ENCODE measurements at regions not wholly inside any gene's neighbourhood (a gene's known extent, or its start where the extent isn't known, plus 50 kb on each side); places are given as distances from the start of the nearest gene placed in this dataset.
"Not testable (repeated sequence)": the region's sequence is repeated elsewhere in the genome, so short reads cannot be mapped to it uniquely, and the experiment has no call there.

GRCh38 chr1:149300478-149301218, 174.2 kb upstream of the NBPF19 start:
- DNase-seq (ENCODE audit: low spot score); H3K4me3 ChIP-seq; H3K9me3 ChIP-seq; H3K36me3 ChIP-seq; H3K27ac ChIP-seq; H3K4me1 ChIP-seq (ENCODE audit: control insufficient read depth in 1 of 2, low read depth in 2 of 2); H3K27me3 ChIP-seq (replicated peaks; ENCODE audit: insufficient read depth); ATAC-seq (ENCODE audit: insufficient number of reproducible peaks, low FRiP score, low read depth): not testable (repeated sequence)

- not testable (repeated sequence) for DNase-seq (ENCODE audit: low spot score); H3K36me3 ChIP-seq; H3K27ac ChIP-seq; ATAC-seq (ENCODE audit: insufficient number of reproducible peaks, low FRiP score, low read depth); H3K4me3 ChIP-seq; H3K4me1 ChIP-seq (ENCODE audit: control insufficient read depth in 1 of 2, low read depth in 2 of 2); H3K27me3 ChIP-seq (replicated peaks; ENCODE audit: insufficient read depth); H3K9me3 ChIP-seq
These were observed 173.6 kb upstream of the NBPF19 start for GRCh38 chr1:149301282-149301681.

- not testable (repeated sequence) for H3K36me3 ChIP-seq; H3K27me3 ChIP-seq (replicated peaks; ENCODE audit: insufficient read depth); ATAC-seq (ENCODE audit: insufficient number of reproducible peaks, low FRiP score, low read depth); H3K27ac ChIP-seq; H3K9me3 ChIP-seq; H3K4me1 ChIP-seq (ENCODE audit: control insufficient read depth in 1 of 2, low read depth in 2 of 2); DNase-seq (ENCODE audit: low spot score); H3K4me3 ChIP-seq
These were observed 170.0 kb upstream of the NBPF19 start for GRCh38 chr1:149304796-149305195.

- not testable (repeated sequence) for H3K36me3 ChIP-seq; DNase-seq (ENCODE audit: low spot score); H3K27me3 ChIP-seq (replicated peaks; ENCODE audit: insufficient read depth); ATAC-seq (ENCODE audit: insufficient number of reproducible peaks, low FRiP score, low read depth); H3K4me3 ChIP-seq; H3K4me1 ChIP-seq (ENCODE audit: control insufficient read depth in 1 of 2, low read depth in 2 of 2); H3K9me3 ChIP-seq; H3K27ac ChIP-seq
These were observed 167.2 kb upstream of the NBPF19 start for GRCh38 chr1:149307640-149308039.

- not testable (repeated sequence) for H3K4me3 ChIP-seq; H3K27me3 ChIP-seq (replicated peaks; ENCODE audit: insufficient read depth); DNase-seq (ENCODE audit: low spot score); H3K4me1 ChIP-seq (ENCODE audit: control insufficient read depth in 1 of 2, low read depth in 2 of 2); H3K36me3 ChIP-seq; H3K27ac ChIP-seq; H3K9me3 ChIP-seq; ATAC-seq (ENCODE audit: insufficient number of reproducible peaks, low FRiP score, low read depth)
These were observed 159.9 kb upstream of the NBPF19 start for GRCh38 chr1:149314921-149315320.

- H3K27ac ChIP-seq; H3K4me1 ChIP-seq (ENCODE audit: control insufficient read depth in 1 of 2, low read depth in 2 of 2); H3K9me3 ChIP-seq; H3K27me3 ChIP-seq (replicated peaks; ENCODE audit: insufficient read depth); DNase-seq (ENCODE audit: low spot score); H3K36me3 ChIP-seq; H3K4me3 ChIP-seq; ATAC-seq (ENCODE audit: insufficient number of reproducible peaks, low FRiP score, low read depth): not testable (repeated sequence)
These were observed 153.7 kb upstream of the NBPF19 start for GRCh38 chr1:149320971-149321731.

- H3K4me1 ChIP-seq (ENCODE audit: control insufficient read depth in 1 of 2, low read depth in 2 of 2); H3K27ac ChIP-seq; H3K9me3 ChIP-seq; DNase-seq (ENCODE audit: low spot score); H3K4me3 ChIP-seq; H3K27me3 ChIP-seq (replicated peaks; ENCODE audit: insufficient read depth); ATAC-seq (ENCODE audit: insufficient number of reproducible peaks, low FRiP score, low read depth); H3K36me3 ChIP-seq: not testable (repeated sequence)
These were observed 153.2 kb upstream of the NBPF19 start for GRCh38 chr1:149321732-149322016.

- H3K36me3 ChIP-seq; H3K9me3 ChIP-seq; H3K27me3 ChIP-seq (replicated peaks; ENCODE audit: insufficient read depth); DNase-seq (ENCODE audit: low spot score); H3K4me3 ChIP-seq; H3K27ac ChIP-seq; ATAC-seq (ENCODE audit: insufficient number of reproducible peaks, low FRiP score, low read depth); H3K4me1 ChIP-seq (ENCODE audit: control insufficient read depth in 1 of 2, low read depth in 2 of 2): not testable (repeated sequence)
These were observed 144.8 kb upstream of the NBPF19 start for GRCh38 chr1:149330081-149330335.

GRCh38 chr1:149336082-149336481, 138.8 kb upstream of the NBPF19 start:
- not testable (repeated sequence) for H3K27me3 ChIP-seq (replicated peaks; ENCODE audit: insufficient read depth); ATAC-seq (ENCODE audit: insufficient number of reproducible peaks, low FRiP score, low read depth); H3K36me3 ChIP-seq; H3K4me1 ChIP-seq (ENCODE audit: control insufficient read depth in 1 of 2, low read depth in 2 of 2); H3K9me3 ChIP-seq; H3K4me3 ChIP-seq; DNase-seq (ENCODE audit: low spot score); H3K27ac ChIP-seq

GRCh38 chr1:149338221-149338691, 136.6 kb upstream of the NBPF19 start:
- not testable (repeated sequence) for H3K4me1 ChIP-seq (ENCODE audit: control insufficient read depth in 1 of 2, low read depth in 2 of 2); H3K27me3 ChIP-seq (replicated peaks; ENCODE audit: insufficient read depth); H3K9me3 ChIP-seq; ATAC-seq (ENCODE audit: insufficient number of reproducible peaks, low FRiP score, low read depth); H3K4me3 ChIP-seq; H3K36me3 ChIP-seq; DNase-seq (ENCODE audit: low spot score); H3K27ac ChIP-seq

- ATAC-seq (ENCODE audit: insufficient number of reproducible peaks, low FRiP score, low read depth); H3K4me3 ChIP-seq; DNase-seq (ENCODE audit: low spot score): not testable (repeated sequence)
These were observed 136.1 kb upstream of the NBPF19 start for GRCh38 chr1:149338698-149339097.

GRCh38 chr1:149349448-149349847, 125.4 kb upstream of the NBPF19 start:
- not testable (repeated sequence) for H3K4me3 ChIP-seq; ATAC-seq (ENCODE audit: insufficient number of reproducible peaks, low FRiP score, low read depth); H3K27ac ChIP-seq; H3K4me1 ChIP-seq (ENCODE audit: control insufficient read depth in 1 of 2, low read depth in 2 of 2); H3K9me3 ChIP-seq; H3K36me3 ChIP-seq; DNase-seq (ENCODE audit: low spot score); H3K27me3 ChIP-seq (replicated peaks; ENCODE audit: insufficient read depth)

More at GRCh38 chr1:149338698-149339097, 136.1 kb upstream of the NBPF19 start:
- H3K4me1 ChIP-seq (ENCODE audit: control insufficient read depth in 1 of 2, low read depth in 2 of 2); H3K9me3 ChIP-seq; H3K36me3 ChIP-seq; H3K27ac ChIP-seq; H3K27me3 ChIP-seq (replicated peaks; ENCODE audit: insufficient read depth): not testable (repeated sequence)

GRCh38 chr1:149352205-149352604, 122.6 kb upstream of the NBPF19 start:
- H3K9me3 ChIP-seq; DNase-seq (ENCODE audit: low spot score); H3K4me3 ChIP-seq; ATAC-seq (ENCODE audit: insufficient number of reproducible peaks, low FRiP score, low read depth); H3K27ac ChIP-seq; H3K36me3 ChIP-seq; H3K27me3 ChIP-seq (replicated peaks; ENCODE audit: insufficient read depth); H3K4me1 ChIP-seq (ENCODE audit: control insufficient read depth in 1 of 2, low read depth in 2 of 2): not testable (repeated sequence)

Data from thoracic aorta (tissue), 2 donors.